HG02623 (cell line): ENCODE measurements at regions not wholly inside any gene's neighbourhood (a gene's known extent, or its start where the extent isn't known, plus 50 kb on each side); places are given as distances from the start of the nearest gene placed in this dataset.
"Not testable (repeated sequence)": the region's sequence is repeated elsewhere in the genome, so short reads cannot be mapped to it uniquely, and the experiment has no call there.

Source experiments
- ATAC-seq: cut with Tn5 transposase; IDR thresholded peaks from one replicate; pipeline ENCODE4 v1.9.1; 2021; ENCODE audit warnings: moderate library complexity; ENCODE audit not compliant: unreplicated experiment

- no peak for ATAC-seq
Observed at GRCh38 chr1:181949500-181949899, 112.0 kb downstream of the ZNF648 start.

DNA sequence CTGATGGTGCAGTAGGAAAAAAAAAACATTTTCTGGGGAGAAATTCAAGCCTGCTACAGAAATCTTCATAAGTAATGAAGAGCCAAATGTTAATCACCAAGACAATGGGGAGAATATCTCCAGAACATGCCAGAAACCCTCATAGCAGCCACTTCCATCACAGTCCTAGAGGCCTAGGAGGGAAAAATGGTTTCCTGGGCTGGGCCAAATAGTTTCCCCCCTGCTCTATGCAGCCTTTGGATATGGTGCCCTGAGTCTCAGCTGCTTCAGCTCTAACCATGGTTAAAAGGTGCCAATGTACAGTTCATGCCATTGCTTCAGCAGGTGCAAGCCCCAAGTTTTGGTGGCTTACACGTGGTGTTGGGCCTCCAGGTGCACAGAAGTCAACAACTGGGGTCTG is 113.1 kb downstream of the ZNF648 start:
- ATAC-seq = no peak

DNA sequence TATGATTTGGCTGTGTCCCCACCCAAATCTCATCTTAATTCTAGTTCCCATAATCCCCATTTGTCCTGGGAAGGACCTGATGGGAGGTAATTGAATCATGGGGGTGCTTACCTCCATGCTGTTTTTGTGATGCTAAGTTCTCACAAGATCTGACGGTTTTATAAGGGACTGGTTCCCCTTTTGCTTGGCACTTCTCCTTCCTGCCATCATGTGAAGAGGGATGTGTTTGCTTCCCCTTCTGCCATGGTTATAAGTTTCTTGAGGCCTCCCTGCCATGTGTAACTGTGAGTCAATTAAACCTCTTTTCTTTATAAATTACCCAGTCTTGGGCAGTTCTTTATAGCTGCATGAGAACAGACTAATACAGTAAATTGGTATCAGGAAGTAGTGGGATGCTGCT is 114.1 kb downstream of the ZNF648 start:
- no peak for ATAC-seq

DNA sequence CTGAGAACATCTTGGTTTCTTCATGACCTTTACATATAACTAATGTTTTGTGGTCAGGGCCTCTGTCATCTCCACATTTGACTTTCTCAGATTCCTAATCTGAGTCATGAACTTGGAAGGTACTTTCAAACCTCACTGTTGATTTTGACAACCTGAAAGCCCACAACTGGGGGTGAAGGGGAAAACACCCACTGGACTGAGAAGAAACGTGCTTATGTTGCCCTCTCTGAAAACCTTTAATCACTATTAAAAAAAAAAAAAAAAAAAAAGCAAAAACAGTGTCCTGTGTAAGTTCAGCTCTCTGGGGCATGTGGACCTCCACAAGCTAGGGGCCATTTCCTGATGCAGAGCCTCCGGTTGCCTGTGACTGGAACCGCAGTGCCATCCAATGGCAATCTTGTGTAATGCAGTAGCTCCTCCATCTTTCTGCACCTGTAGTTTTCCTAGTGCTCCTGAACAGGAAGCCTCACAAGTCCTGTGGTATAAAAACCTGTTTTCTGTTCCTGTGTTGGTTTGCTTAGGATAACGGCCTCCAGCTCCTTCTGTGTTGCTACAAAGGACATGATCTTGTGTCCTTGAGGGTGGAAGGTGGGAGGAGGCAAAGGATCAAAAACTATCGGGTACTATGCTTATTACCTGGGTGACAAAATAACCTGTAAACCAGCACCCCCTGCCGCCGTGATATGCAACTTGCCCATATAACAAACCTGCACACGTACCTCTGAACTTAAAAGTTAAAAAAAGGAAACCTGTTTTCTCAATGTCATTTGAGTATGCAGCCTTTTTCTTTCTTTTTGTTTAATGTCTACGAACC is 124.5 kb downstream of the ZNF648 start:
- peak; percentile 78 for ATAC-seq

DNA sequence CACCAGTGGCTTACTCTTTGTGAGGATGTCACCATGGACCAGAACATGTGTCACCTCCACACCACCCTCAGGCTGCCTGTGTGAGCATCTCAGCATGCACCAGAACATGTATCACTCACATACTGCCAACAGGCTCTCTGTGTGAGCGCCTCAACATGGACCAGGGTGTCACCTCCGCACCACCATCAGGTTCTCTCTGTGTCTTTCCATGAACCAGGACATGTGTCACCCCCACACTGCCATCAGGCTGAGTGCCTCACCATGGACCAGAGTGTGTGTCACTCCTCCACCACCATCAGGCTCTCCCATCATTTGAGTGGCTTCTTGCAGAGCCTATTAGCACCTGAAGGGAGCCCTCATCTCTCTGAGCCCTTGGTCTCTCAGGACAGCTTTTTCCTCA is 125.2 kb downstream of the ZNF648 start:
- peak; percentile 27 for ATAC-seq

GRCh38 chr1:181931873-181932272 is 129.6 kb downstream of the ZNF648 start:
- ATAC-seq = no peak

- ATAC-seq = no peak
Observed at GRCh38 chr1:181930187-181930586, 131.3 kb downstream of the ZNF648 start.

- no peak for ATAC-seq
Observed at GRCh38 chr1:181926697-181927096, 134.8 kb downstream of the ZNF648 start.

GRCh38 chr1:181924034-181924433 is 137.5 kb downstream of the ZNF648 start:
- not testable (repeated sequence) for ATAC-seq

DNA sequence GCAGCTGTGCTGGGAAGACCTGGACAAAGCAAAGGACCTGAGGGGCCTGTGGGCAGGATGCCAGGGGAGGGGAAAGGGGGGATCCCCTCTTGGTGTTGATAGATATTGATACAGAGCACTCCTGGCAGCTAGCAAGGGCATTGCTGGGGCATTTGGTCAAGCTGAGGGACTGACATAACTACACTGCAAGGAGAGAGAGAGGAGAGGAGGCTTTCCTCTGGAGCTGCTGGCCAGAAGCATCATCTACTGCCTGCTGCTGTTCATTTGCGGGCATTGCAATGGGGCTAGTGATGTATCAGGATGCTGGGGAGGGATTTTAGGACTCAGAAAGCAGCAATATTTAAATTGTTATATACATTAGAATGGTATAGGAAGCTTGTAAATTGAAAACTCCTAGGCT is 142.0 kb downstream of the ZNF648 start:
- ATAC-seq = no peak

- no peak for ATAC-seq
Observed at GRCh38 chr1:181918880-181919525, 142.5 kb downstream of the ZNF648 start.

DNA sequence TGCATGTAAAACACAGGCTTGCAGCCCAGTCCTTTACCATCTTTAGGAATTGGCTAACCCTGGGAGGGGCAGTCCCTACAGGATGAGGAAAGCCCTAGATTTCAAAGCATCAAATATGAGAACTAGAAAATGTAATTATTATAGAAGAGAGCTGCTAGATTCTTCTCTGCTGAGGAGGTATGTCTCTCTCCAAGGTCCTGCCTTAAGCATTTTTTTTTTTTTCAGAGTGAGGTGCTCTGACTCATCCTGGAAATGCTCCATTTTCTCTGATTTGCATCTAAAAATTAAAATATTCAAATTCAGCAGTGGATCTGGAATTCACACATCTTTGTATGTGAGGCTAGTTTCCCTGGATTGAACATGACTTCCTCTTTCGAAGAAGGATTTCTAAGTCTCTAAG is 149.8 kb downstream of the ZNF648 start:
- no peak for ATAC-seq

DNA sequence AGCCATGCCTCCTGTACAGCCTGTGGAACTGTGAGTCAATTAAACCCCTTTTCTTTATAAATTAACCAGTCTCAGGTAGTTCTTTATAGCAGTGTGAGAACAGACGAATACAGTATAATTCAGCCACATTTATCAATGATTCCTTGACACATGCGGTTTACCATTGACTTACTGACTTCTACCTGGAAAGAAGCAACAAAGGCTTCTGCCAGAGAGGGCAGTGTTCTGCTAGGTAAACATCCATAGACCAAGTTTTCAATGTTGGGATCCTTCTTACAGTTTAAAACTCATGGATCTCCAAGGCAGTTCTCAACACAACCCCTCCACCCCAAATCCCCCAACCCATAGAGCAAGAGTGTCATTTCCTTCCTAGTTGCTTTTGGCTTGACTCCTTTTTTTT is 150.6 kb downstream of the ZNF648 start:
- ATAC-seq = no peak

DNA sequence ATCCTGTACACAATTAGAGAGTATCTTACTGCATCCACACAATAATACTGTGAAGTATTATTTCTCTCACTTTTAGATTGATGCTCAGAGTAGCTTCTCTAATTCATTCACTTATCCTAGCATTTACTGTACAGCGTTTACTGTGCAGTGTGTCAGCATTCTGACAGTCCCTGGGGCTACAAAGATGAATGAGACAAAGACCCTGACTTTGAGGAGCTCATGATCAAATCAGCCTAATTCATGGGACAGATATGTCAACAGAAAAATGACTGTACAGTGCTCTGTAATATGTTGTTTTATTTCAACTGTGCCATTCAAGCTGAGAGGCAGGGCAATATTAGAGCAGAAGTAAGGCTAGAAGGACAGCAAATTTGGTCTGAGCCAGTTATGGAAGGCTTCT is 152.5 kb downstream of the ZNF648 start:
- ATAC-seq = no peak

DNA sequence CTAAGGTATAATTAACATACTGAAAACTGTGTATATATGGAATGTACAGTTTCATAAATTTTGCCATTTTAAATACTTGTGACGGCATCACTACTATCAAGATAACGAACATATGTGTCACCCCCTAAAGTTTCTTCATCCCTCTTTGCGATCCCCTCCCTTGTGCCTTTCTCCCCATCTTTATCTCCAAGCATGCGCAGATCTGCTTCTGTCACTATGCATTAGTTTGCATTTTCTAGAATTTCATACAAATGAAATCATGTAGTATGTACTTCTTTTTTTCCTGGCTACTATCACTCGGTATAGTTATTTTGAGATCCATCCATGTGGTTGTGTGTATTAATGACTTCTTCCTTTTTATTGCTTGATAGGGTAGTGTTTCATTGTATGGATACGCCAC is 154.9 kb downstream of the ZNF648 start:
- no peak for ATAC-seq

- no peak for ATAC-seq
Observed at GRCh38 chr1:181905944-181906597, 155.4 kb downstream of the ZNF648 start.

GRCh38 chr1:181898773-181899172 is 162.7 kb downstream of the ZNF648 start:
- no peak for ATAC-seq

DNA sequence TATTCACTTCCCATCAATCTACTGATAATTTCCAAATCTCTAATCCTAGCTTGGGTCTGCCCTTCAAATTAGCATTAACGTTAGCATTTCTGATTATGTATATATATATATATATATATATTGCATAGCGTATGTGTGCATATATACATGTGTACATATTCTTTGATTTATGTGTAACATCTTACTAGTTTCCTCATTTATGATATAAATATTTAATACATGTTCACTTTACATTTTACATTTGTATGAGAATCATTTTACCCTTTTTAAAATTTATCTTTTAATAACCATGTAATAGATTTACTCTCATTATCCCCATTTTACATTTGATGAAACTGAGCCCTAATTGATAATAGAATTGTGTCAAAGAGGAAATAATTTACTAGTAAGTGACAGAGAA is 164.7 kb downstream of the ZNF648 start:
- ATAC-seq = no peak

GRCh38 chr1:181894439-181894859 is 167.1 kb downstream of the ZNF648 start:
- ATAC-seq = no peak

GRCh38 chr1:181893937-181894336 is 167.6 kb downstream of the ZNF648 start:
- ATAC-seq = no peak

DNA sequence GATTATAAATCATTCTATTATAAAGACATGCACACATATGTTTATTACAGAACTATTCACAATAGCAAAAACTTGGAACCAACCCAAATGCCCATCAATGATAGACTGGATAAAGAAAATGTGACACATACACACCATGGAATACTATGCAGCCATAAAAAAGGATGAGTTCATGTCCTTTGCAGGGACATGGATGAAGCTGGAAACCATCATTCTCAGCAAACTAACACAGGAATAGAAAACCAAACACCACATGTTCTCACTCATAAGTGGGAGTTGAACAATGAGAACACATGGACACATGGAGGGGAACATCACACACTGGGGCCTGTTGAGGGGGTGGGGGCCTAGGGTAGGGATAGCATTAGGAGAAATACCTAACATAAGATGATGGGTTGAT is 168.4 kb downstream of the ZNF648 start:
- ATAC-seq = not testable (repeated sequence)

DNA sequence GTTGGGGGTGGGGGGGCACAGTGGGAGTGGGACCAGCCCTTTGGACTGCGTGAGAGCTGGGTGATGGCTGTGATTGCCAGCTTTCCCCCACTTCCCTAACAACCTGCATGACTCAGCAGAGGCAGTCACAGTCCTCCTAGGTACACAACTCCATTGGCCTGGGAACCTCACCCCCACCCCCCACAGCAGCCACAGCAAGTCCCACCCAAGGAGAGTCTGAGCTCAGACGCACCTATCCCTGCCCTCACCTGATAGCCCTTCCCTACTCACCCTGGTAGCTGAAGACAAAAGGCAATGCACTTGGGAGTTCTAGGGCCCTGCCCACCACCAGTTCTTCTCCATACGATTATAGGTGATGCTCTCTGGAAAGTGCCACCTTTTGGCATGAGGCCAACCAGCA is 188.9 kb downstream of the ZNF648 start:
- ATAC-seq = no peak
